GM23248 (cell line): ENCODE measurements at regions not wholly inside any gene's neighbourhood (a gene's known extent, or its start where the extent isn't known, plus 50 kb on each side); places are given as distances from the start of the nearest gene placed in this dataset.

Source experiments
- DNase-seq: peaks from one replicate; pipeline ENCODE4 v3.0.0-alpha.2; 2015
- H2AFZ ChIP-seq: fragments of 200-600 bp; sonication (generic); 2 replicates; pipeline ENCODE4 v1.6.1; 2016; ENCODE audit warnings: antibody characterized with exemption
- H3F3A ChIP-seq: fragments of 200-600 bp; sonication (generic); 2 replicates; pipeline ENCODE4 v1.6.1; 2016; ENCODE audit warnings: mild to moderate bottlenecking, antibody characterized with exemption, mixed run types; ENCODE audit not compliant: insufficient read depth
- H3K27ac ChIP-seq: fragments of 200-600 bp; sonication (generic); 2 replicates; pipeline ENCODE4 v1.5.1; 2016; ENCODE audit warnings: mild to moderate bottlenecking
- H3K27me3 ChIP-seq: fragments of 200-600 bp; sonication (generic); replicated peaks from 2 replicates; pipeline ENCODE4 v1.6.1; 2016; ENCODE audit warnings: mild to moderate bottlenecking; ENCODE audit not compliant: insufficient read depth
- H3K36me3 ChIP-seq: fragments of 200-600 bp; sonication (generic); 2 replicates; pipeline ENCODE4 v1.6.1; 2016; ENCODE audit warnings: low read depth, mild to moderate bottlenecking
- H3K4me1 ChIP-seq: fragments of 200-600 bp; sonication (generic); 2 replicates; pipeline ENCODE4 v1.6.1; 2016; ENCODE audit warnings: mild to moderate bottlenecking; ENCODE audit not compliant: insufficient read depth
- H3K4me2 ChIP-seq: fragments of 200-600 bp; sonication (generic); one replicate; pipeline ENCODE4 v1.6.1; 2016; ENCODE audit warnings: mild to moderate bottlenecking; ENCODE audit not compliant: unreplicated experiment
- H3K4me3 ChIP-seq: fragments of 200-600 bp; sonication (generic); 2 replicates; pipeline ENCODE4 v1.5.1; 2016; ENCODE audit warnings: mild to moderate bottlenecking
- H3K79me2 ChIP-seq: fragments of 200-600 bp; sonication (generic); 2 replicates; pipeline ENCODE4 v1.6.1; 2016; ENCODE audit warnings: mild to moderate bottlenecking; ENCODE audit not compliant: insufficient read depth
- H3K9ac ChIP-seq: fragments of 200-600 bp; sonication (generic); 2 replicates; pipeline ENCODE4 v1.6.1; 2016; ENCODE audit warnings: mild to moderate bottlenecking
- H3K9me2 ChIP-seq: fragments of 200-600 bp; sonication (generic); 2 replicates; pipeline ENCODE4 v1.6.1; 2016; ENCODE audit warnings: mixed run types, mild to moderate bottlenecking, moderate library complexity; ENCODE audit not compliant: insufficient read depth
- H3K9me3 ChIP-seq: fragments of 200-600 bp; sonication (generic); one replicate; pipeline ENCODE4 v1.6.1; 2017; ENCODE audit warnings: low read depth
- H4K20me1 ChIP-seq: fragments of 200-600 bp; sonication (generic); 2 replicates; pipeline ENCODE4 v1.6.0; 2016; ENCODE audit not compliant: insufficient read depth
- EZH2 ChIP-seq: fragments of 200-600 bp; sonication (generic); IDR thresholded peaks from 2 replicates; pipeline ENCODE4 v1.6.1; 2018; ENCODE audit warnings: antibody characterized with exemption, mild to moderate bottlenecking; ENCODE audit not compliant: insufficient read depth, poor library complexity, severe bottlenecking
- EZH2phosphoT487 ChIP-seq: fragments of 200-600 bp; sonication (generic); IDR thresholded peaks from 2 replicates; pipeline ENCODE4 v1.6.1; 2018; ENCODE audit warnings: antibody characterized with exemption, moderate library complexity, mild to moderate bottlenecking, low read depth; ENCODE audit not compliant: insufficient read depth
- WGBS, 2 experiments: methylation state at CpG; one replicate each; pipeline ENCODE4 v1.1.6; 2015 to 2017; ENCODE audit warnings: low lambda C conversion rate in 2 of 2, low coverage in 1 of 2; ENCODE audit errors: missing lambda C conversion rate in 2 of 2; 5-methylcytosine and 5-hydroxymethylcytosine counted together
- in situ Hi-C: fragments of 300-500 bp; cut with MboI; formaldehyde crosslinking; loops from 2 replicates; pipeline ENCODE4 v1.15.0; 2020

GRCh38 chr2:144099780-144100377 lies 420.0 kb downstream of the ZEB2 start:
- no peaks in the 10 kb centered on the region for H3K36me3 ChIP-seq
- H4K20me1 ChIP-seq = no peaks in the 10 kb centered on the region
- no peaks in the 10 kb centered on the region for H3K27me3 ChIP-seq
- H2AFZ ChIP-seq = no peak overlapping the region
- peaks cover 23% of the 10 kb centered on the region for H3K4me1 ChIP-seq
- H3F3A ChIP-seq = peaks cover 30% of the 10 kb centered on the region
- 42 to 48% methylated on average over 6 of the region's 6 CpGs for WGBS, 2 experiments
- no peak overlapping the region for H3K27ac ChIP-seq
- H3K9ac ChIP-seq = no peak overlapping the region
- H3K4me3 ChIP-seq = no peak overlapping the region
- peak overlapping the region; percentile 24 for H3K4me2 ChIP-seq
- TF ChIP-seq EZH2phosphoT487 (no peak), EZH2 (no peak)
- H3K9me2 ChIP-seq = no peaks in the 10 kb centered on the region
- DNase-seq = peak; percentile 84
- H3K79me2 ChIP-seq = no peaks in the 10 kb centered on the region
- H3K9me3 ChIP-seq = no peaks in the 10 kb centered on the region
- in situ Hi-C loops = no loop called here

GRCh38 chr2:144099340-144099739 lies 420.6 kb downstream of the ZEB2 start:
- in situ Hi-C loops = no loop called here
- Histone ChIP-seq H3K4me3 (no peak overlapping the region), H3K9me3 (no peaks in the 10 kb centered on the region), H3K79me2 (no peaks in the 10 kb centered on the region), H2AFZ (no peak overlapping the region), H3F3A (peaks cover 30% of the 10 kb centered on the region), H3K36me3 (no peaks in the 10 kb centered on the region), H3K27me3 (no peaks in the 10 kb centered on the region), H3K9me2 (no peaks in the 10 kb centered on the region), H3K4me1 (peaks cover 23% of the 10 kb centered on the region), H3K9ac (no peak overlapping the region), H3K4me2 (peak overlapping the region; percentile 24), H3K27ac (no peak overlapping the region), H4K20me1 (no peaks in the 10 kb centered on the region)
- WGBS, 2 experiments = 95 to 100% methylated on average over 4 of the region's 4 CpGs
- no peak for TF ChIP-seq EZH2phosphoT487
- TF ChIP-seq EZH2 = no peak
- no peak for DNase-seq

GRCh38 chr2:144097440-144098225 lies 422.3 kb downstream of the ZEB2 start:
- peaks cover 23% of the 10 kb centered on the region for H3K4me1 ChIP-seq
- no peak for DNase-seq
- in situ Hi-C loops = no loop called here
- no peak overlapping the region for H3K9ac ChIP-seq
- no peak overlapping the region for H3K4me3 ChIP-seq
- TF ChIP-seq EZH2 (no peak), EZH2phosphoT487 (no peak)
- no peaks in the 10 kb centered on the region for H4K20me1 ChIP-seq
- H3K27me3 ChIP-seq = no peaks in the 10 kb centered on the region
- H3K4me2 ChIP-seq = no peak overlapping the region
- H3F3A ChIP-seq = peaks cover 30% of the 10 kb centered on the region
- H3K27ac ChIP-seq = no peak overlapping the region
- WGBS, 2 experiments = 72 to 73% methylated on average over 6 of the region's 6 CpGs
- H2AFZ ChIP-seq = no peak overlapping the region
- no peaks in the 10 kb centered on the region for H3K79me2 ChIP-seq
- no peaks in the 10 kb centered on the region for H3K9me2 ChIP-seq
- H3K36me3 ChIP-seq = no peaks in the 10 kb centered on the region
- no peaks in the 10 kb centered on the region for H3K9me3 ChIP-seq

GRCh38 chr2:144096531-144096930 lies 423.4 kb downstream of the ZEB2 start:
- no peaks in the 10 kb centered on the region for H3K36me3 ChIP-seq
- TF ChIP-seq EZH2 = no peak
- H2AFZ ChIP-seq = no peak overlapping the region
- H3F3A ChIP-seq = peaks cover 30% of the 10 kb centered on the region
- no peaks in the 10 kb centered on the region for H4K20me1 ChIP-seq
- in situ Hi-C loops = no loop called here
- H3K27ac ChIP-seq = no peak overlapping the region
- H3K9me2 ChIP-seq = no peaks in the 10 kb centered on the region
- no peak for DNase-seq
- no peaks in the 10 kb centered on the region for H3K79me2 ChIP-seq
- H3K9ac ChIP-seq = no peak overlapping the region
- H3K4me3 ChIP-seq = no peak overlapping the region
- 28 to 44% methylated on average over 2 of the region's 2 CpGs for WGBS, 2 experiments
- H3K4me2 ChIP-seq = no peak overlapping the region
- H3K4me1 ChIP-seq = peaks cover 23% of the 10 kb centered on the region
- H3K27me3 ChIP-seq = no peaks in the 10 kb centered on the region
- no peaks in the 10 kb centered on the region for H3K9me3 ChIP-seq
